GM12878 (cell line): ENCODE measurements at regions not wholly inside any gene's neighbourhood (a gene's known extent, or its start where the extent isn't known, plus 50 kb on each side); places are given as distances from the start of the nearest gene placed in this dataset.

Source experiments
- ATF7 ChIP-seq: fragments of 450-650 bp; IDR thresholded peaks from 2 replicates; pipeline ENCODE4 v1.6.1; 2016; ENCODE audit warnings: low read depth, mild to moderate bottlenecking
- CREM ChIP-seq: IDR thresholded peaks from 2 replicates; pipeline ENCODE4 v1.6.1; 2014; ENCODE audit warnings: antibody characterized with exemption, low read depth
- CTCF ChIP-seq, 3 experiments: IDR thresholded peaks in 2 of 3; conservative IDR thresholded peaks in 1 of 3; 2 replicates each; pipeline ENCODE4 v1.5.1; 2011; ENCODE audit warnings: low read depth in 3 of 3, low read length in 3 of 3, mild to moderate bottlenecking in 3 of 3, control low read depth in 2 of 3, moderate library complexity in 2 of 3, inconsistent platforms in 1 of 3, mixed read lengths in 1 of 3; ENCODE audit not compliant: control insufficient read depth in 2 of 3, insufficient read depth in 1 of 3; ENCODE audit errors: extremely low read depth in 1 of 3
- ELK1 ChIP-seq: IDR thresholded peaks from 2 replicates; pipeline ENCODE4 v1.6.1; 2012; ENCODE audit warnings: low read depth, low read length, improper control_type of control experiment
- EZH2 ChIP-seq: IDR thresholded peaks from 2 replicates; pipeline ENCODE4 v1.6.1; 2012; ENCODE audit warnings: low read depth, mild to moderate bottlenecking, control low read depth, inconsistent platforms, low read length, borderline replicate concordance; ENCODE audit not compliant: control insufficient read depth
- MTA2 ChIP-seq: fragments of 450-650 bp; IDR thresholded peaks from 2 replicates; pipeline ENCODE4 v1.6.1; 2016; ENCODE audit warnings: low read depth, mild to moderate bottlenecking, moderate library complexity
- POLR2AphosphoS5 ChIP-seq: IDR thresholded peaks from 2 replicates; pipeline ENCODE4 v1.6.1; 2011; ENCODE audit warnings: mild to moderate bottlenecking, low read length, inconsistent platforms
- RFX5 ChIP-seq: IDR thresholded peaks from 2 replicates; pipeline ENCODE4 v1.6.1; 2011; ENCODE audit warnings: low read depth, low read length, improper control_type of control experiment
- SMC3 ChIP-seq: IDR thresholded peaks from 2 replicates; pipeline ENCODE4 v1.6.1; 2011; ENCODE audit warnings: low read length, improper control_type of control experiment, borderline replicate concordance
- USF1 ChIP-seq: IDR thresholded peaks from 2 replicates; pipeline ENCODE4 v1.6.1; 2011; ENCODE audit warnings: borderline replicate concordance, low read depth, mild to moderate bottlenecking, moderate library complexity, mixed read lengths, low read length; ENCODE audit not compliant: insufficient read depth; ENCODE audit errors: extremely low read length

DNA sequence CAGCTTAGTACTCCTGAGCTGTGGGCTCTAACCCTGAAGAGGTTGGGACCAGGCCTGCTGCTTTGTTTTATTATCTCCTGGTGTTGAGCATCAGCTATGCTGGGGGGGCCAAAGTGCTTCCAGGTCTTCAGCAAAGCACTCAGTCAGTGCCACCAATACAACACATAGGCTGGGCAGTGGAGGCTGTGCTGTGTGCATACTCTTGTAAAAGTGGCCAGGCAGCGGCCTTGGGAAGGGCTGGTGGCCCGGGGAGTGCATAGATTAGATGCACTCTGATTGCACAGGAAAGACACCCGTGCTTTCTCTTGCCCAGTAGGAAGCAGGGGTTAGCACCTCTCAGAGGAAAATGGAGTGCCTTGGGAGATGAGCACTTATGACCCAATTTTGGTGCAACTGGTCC is 534.0 kb downstream of the ARAP2 start:
- no peak for TF ChIP-seq ELK1
- TF ChIP-seq POLR2AphosphoS5: no peak
- no peak for TF ChIP-seq CTCF (IDR thresholded peaks at IDR 0.05 in 2 of 3, conservative IDR thresholded peaks at IDR 0.05 in 1 of 3; ENCODE audit: control insufficient read depth in 2 of 3, extremely low read depth in 1 of 3, insufficient read depth in 1 of 3, low read depth in 3 of 3, low read length in 3 of 3)
- no peak for TF ChIP-seq USF1
- TF ChIP-seq ATF7: no peak
- TF ChIP-seq CREM: no peak
- TF ChIP-seq SMC3: no peak
- TF ChIP-seq RFX5: no peak
- TF ChIP-seq MTA2: no peak
- TF ChIP-seq EZH2: no peak
